Endothelial cell of umbilical vein (primary cell): ENCODE measurements at regions not wholly inside any gene's neighbourhood (a gene's known extent, or its start where the extent isn't known, plus 50 kb on each side); places are given as distances from the start of the nearest gene placed in this dataset.

Experiments
- BruUV-seq: library from RNA; stranded (reverse); fragments of 400-500 nt; replicated peaks from 2 replicates; lab custom pipeline; 2021; lab: Mats Ljungman, UMichigan
- CTCF ChIA-PET: fragments of 300-600, 350-600 bp; sonication (Branson Sonifier 250); formaldehyde crosslinking; loops from one replicate; lab custom pipeline; 2021; ENCODE audit warnings: antibody characterized with exemption, inconsistent platforms; lab: Charles Lee
- POLR2A ChIA-PET: fragments of 300-600, 350-600 bp; sonication (Branson Sonifier 250); formaldehyde crosslinking; loops from one replicate; lab custom pipeline; 2021; ENCODE audit warnings: antibody characterized with exemption, inconsistent platforms; lab: Charles Lee
- DNase-seq: peaks from one replicate; pipeline ENCODE4 v3.0.0-alpha.2; 2011; ENCODE audit warnings: low read depth, low spot score
- FAIRE-seq: peaks from 2 replicates; lab custom pipeline; 2011; peaks lifted over from hg19 to GRCh38; lab: Jason Lieb, UNC
- H2AFZ ChIP-seq: 2 replicates; pipeline ENCODE4 v1.6.0; 2012; ENCODE audit warnings: low read depth, low read length, control low read depth, inconsistent platforms
- H3K27ac ChIP-seq: 2 replicates; pipeline ENCODE4 v1.5.1; 2011; ENCODE audit warnings: low read depth, mild to moderate bottlenecking, control low read depth, low read length, moderate library complexity; ENCODE audit not compliant: insufficient read depth
- H3K27me3 ChIP-seq, 2 experiments: 2 replicates each; pipeline versions ENCODE4 v1.6.0 to v1.6.1; 2011; ENCODE audit warnings: low read length in 2 of 2, mixed read lengths in 1 of 2; ENCODE audit not compliant: control insufficient read depth in 2 of 2, insufficient read depth in 2 of 2
- H3K36me3 ChIP-seq, 2 experiments: 2 replicates in 1 of 2; 3 replicates in 1 of 2; pipeline ENCODE4 v1.5.1; 2011; ENCODE audit warnings: low read length in 2 of 2, mild to moderate bottlenecking in 1 of 2, moderate library complexity in 1 of 2; ENCODE audit not compliant: control insufficient read depth in 2 of 2, insufficient read depth in 2 of 2; ENCODE audit errors: extremely low read depth in 1 of 2
- H3K4me1 ChIP-seq: 3 replicates; pipeline ENCODE4 v1.5.1; 2011; ENCODE audit warnings: mild to moderate bottlenecking, low read length; ENCODE audit not compliant: control insufficient read depth, insufficient read depth; ENCODE audit errors: extremely low read depth
- H3K4me2 ChIP-seq: 2 replicates; pipeline ENCODE4 v1.6.1; 2011; ENCODE audit warnings: low read length, control low read depth, mixed read lengths; ENCODE audit not compliant: insufficient read depth
- H3K4me3 ChIP-seq, 3 experiments: fragments of 200-600 bp in 1 of 3; sonication (generic), shearing (Covaris generic) in 1 of 3; replicated peaks in 1 of 3; 2 replicates each; pipeline ENCODE4 v1.5.1; 2011 to 2016; ENCODE audit warnings: control low read depth in 3 of 3, low read length in 3 of 3, mild to moderate bottlenecking in 2 of 3, inconsistent platforms in 1 of 3, low read depth in 1 of 3, moderate library complexity in 1 of 3; ENCODE audit not compliant: insufficient read depth in 1 of 3
- H3K79me2 ChIP-seq: 2 replicates; pipeline ENCODE4 v1.6.0; 2012; ENCODE audit warnings: low read length, inconsistent platforms; ENCODE audit not compliant: control insufficient read depth, insufficient read depth
- H3K9ac ChIP-seq: replicated peaks from 2 replicates; pipeline ENCODE3; 2011; ENCODE audit warnings: low read length, control low read depth; ENCODE audit not compliant: insufficient read depth; ENCODE audit errors: extremely low read depth
- H3K9me1 ChIP-seq: replicated peaks from 3 replicates; pipeline ENCODE4 v1.6.0; 2011; ENCODE audit warnings: mild to moderate bottlenecking, low read length; ENCODE audit not compliant: control insufficient read depth, insufficient read depth; ENCODE audit errors: extremely low read depth
- H3K9me3 ChIP-seq: replicated peaks from 2 replicates; pipeline ENCODE4 v1.5.1; 2012; ENCODE audit warnings: low read length, inconsistent platforms; ENCODE audit not compliant: control insufficient read depth, insufficient read depth
- H4K20me1 ChIP-seq: replicated peaks from 2 replicates; pipeline ENCODE3; 2011; ENCODE audit warnings: mild to moderate bottlenecking, low read length; ENCODE audit not compliant: control insufficient read depth, insufficient read depth; ENCODE audit errors: extremely low read depth
- CTCF ChIP-seq, 2 donors: IDR thresholded peaks; 1 replicate in 1 of 2; 2 replicates in 1 of 2; pipeline ENCODE4 v1.5.1; 2011; ENCODE audit warnings: low read length in 2 of 2, mild to moderate bottlenecking in 2 of 2, moderate library complexity in 2 of 2, control low read depth in 1 of 2, inconsistent platforms in 1 of 2, low read depth in 1 of 2; ENCODE audit not compliant: insufficient read depth in 1 of 2; ENCODE audit errors: extremely low read depth in 1 of 2
- EZH2 ChIP-seq: IDR thresholded peaks from 2 replicates; pipeline ENCODE4 v1.6.1; 2012; ENCODE audit warnings: borderline replicate concordance, low read depth, mild to moderate bottlenecking, moderate library complexity, low read length, inconsistent platforms; ENCODE audit not compliant: severe bottlenecking
- FOS ChIP-seq: IDR thresholded peaks from 2 replicates; pipeline ENCODE4 v1.6.1; 2011; ENCODE audit warnings: mild to moderate bottlenecking, low read length, moderate library complexity, borderline replicate concordance; ENCODE audit not compliant: insufficient read depth
- GATA2 ChIP-seq: IDR thresholded peaks from 2 replicates; pipeline ENCODE4 v1.7.0; 2011; ENCODE audit warnings: low read depth, mild to moderate bottlenecking, moderate library complexity, mixed read lengths, low read length; ENCODE audit not compliant: insufficient read length, insufficient read depth
- JUN ChIP-seq: IDR thresholded peaks from 2 replicates; pipeline ENCODE4 v1.6.1; 2011; ENCODE audit warnings: borderline replicate concordance, low read depth; ENCODE audit not compliant: insufficient read length, insufficient read depth
- MAX ChIP-seq: IDR thresholded peaks from 2 replicates; pipeline ENCODE4 v1.6.1; 2011; ENCODE audit not compliant: insufficient read depth, insufficient read length
- MYC ChIP-seq: IDR thresholded peaks from one replicate; pipeline ENCODE4 v1.6.1; 2011; ENCODE audit warnings: mild to moderate bottlenecking, low read depth, low read length
- POLR2A ChIP-seq: IDR thresholded peaks from 2 replicates; pipeline ENCODE4 v1.6.1; 2012; ENCODE audit warnings: low read depth, mild to moderate bottlenecking, control low read depth, low read length
- POLR2AphosphoS5 ChIP-seq: IDR thresholded peaks from 2 replicates; pipeline ENCODE4 v1.6.1; 2012; ENCODE audit warnings: low read depth, mild to moderate bottlenecking, control low read depth, low read length, moderate library complexity; ENCODE audit not compliant: insufficient read depth
- dilution Hi-C: fragments of 300-500 bp; cut with MboI; formaldehyde crosslinking; loops from one replicate; pipeline ENCODE4 v1.15.0; 2019; ENCODE audit warnings: low sequenced_read_pairs; ENCODE audit not compliant: extremely low pct_ligation_motif_present
- intact Hi-C: fragments of 100-400 bp; cut with micrococcal nuclease; formaldehyde crosslinking; loops from one replicate; pipeline ENCODE4 v1.10.0; 2022

GRCh38 chr4:174118171-174118570 lies 165.3 kb downstream of the FBXO8 start:
- no peak overlapping the region for H3K27ac ChIP-seq
- TF ChIP-seq CTCF (IDR thresholded peaks at IDR 0.05; ENCODE audit: extremely low read depth in 1 of 2, insufficient read depth in 1 of 2, low read depth in 1 of 2, low read length in 2 of 2), result no peak
- no peak for TF ChIP-seq MYC
- no peak for TF ChIP-seq POLR2A
- TF ChIP-seq FOS, result no peak
- TF ChIP-seq MAX, result no peak
- TF ChIP-seq JUN, result no peak
- TF ChIP-seq EZH2, result no peak
- TF ChIP-seq GATA2, result no peak
- no peak for TF ChIP-seq POLR2AphosphoS5

More at GRCh38 chr4:174118171-174118570, 165.3 kb downstream of the FBXO8 start:
- no TSS peak for BruUV-seq
- CTCF ChIA-PET, result interaction anchor here (0.9 to 1.7 kb wide), 9 partner anchors 9 to 1104 kb away, joined by 3 to 7 read pairs (median 3); no protein-coding TSS in a partner anchor
- DNase-seq (no peak), FAIRE-seq (no peak)
- Histone ChIP-seq H3K4me2 (no peak overlapping the region), H3K9me3 (no peaks in the 10 kb centered on the region), H3K9me1 (no peaks in the 10 kb centered on the region), H3K36me3 (no peaks in the 10 kb centered on the region), H2AFZ (no peak overlapping the region), H3K4me1 (no peaks in the 10 kb centered on the region), H4K20me1 (no peaks in the 10 kb centered on the region), H3K27me3 (peaks cover 4 to 17% of the 10 kb centered on the region in 2 experiments), H3K4me3 (no peak overlapping the region), H3K79me2 (no peaks in the 10 kb centered on the region), H3K9ac (no peak overlapping the region)
- intact Hi-C loops (no loop called here), dilution Hi-C loops (no loop called here)
- POLR2A ChIA-PET, result interaction anchor here (0.6 kb wide), 1 partner anchor 747 kb away, joined by 10 read pairs; the partner anchor contains the start of gene SAP30
